WTC11 (cell line): ENCODE measurements at regions not wholly inside any gene's neighbourhood (a gene's known extent, or its start where the extent isn't known, plus 50 kb on each side); places are given as distances from the start of the nearest gene placed in this dataset.
"Not testable (repeated sequence)": the region's sequence is repeated elsewhere in the genome, so short reads cannot be mapped to it uniquely, and the experiment has no call there.

Experiments used
- ATAC-seq: fragments of 200-7000 bp; cut with Tn5 transposase; 2 replicates; pipeline ENCODE4 v1.10.0; 2021; ENCODE audit warnings: mild to moderate bottlenecking, moderate library complexity
- CTCF ChIA-PET: fragments of 300-600 bp; sonication (Branson Sonifier 250); formaldehyde crosslinking; loops from one replicate; lab custom pipeline; 2021; ENCODE audit warnings: antibody characterized with exemption; lab: Charles Lee
- POLR2A ChIA-PET: fragments of 350-600 bp; sonication (Branson Sonifier 250); formaldehyde crosslinking; loops from one replicate; lab custom pipeline; 2021; ENCODE audit warnings: antibody characterized with exemption; lab: Charles Lee
- DNase-seq: peaks from one replicate; pipeline ENCODE4 v3.0.0; 2021; ENCODE audit warnings: low spot score
- H3K27ac Mint-ChIP-seq: 2 replicates; pipeline ENCODE4 v1.8.0; 2021; ENCODE audit warnings: mixed read lengths
- H3K27me3 Mint-ChIP-seq: 2 replicates; pipeline ENCODE4 v1.8.0; 2021; ENCODE audit warnings: low read depth, mild to moderate bottlenecking, moderate library complexity, mixed read lengths
- H3K36me3 Mint-ChIP-seq: 2 replicates; pipeline ENCODE4 v1.8.0; 2021; ENCODE audit warnings: mixed read lengths
- H3K4me1 Mint-ChIP-seq: 2 replicates; pipeline ENCODE4 v1.8.0; 2022; ENCODE audit warnings: mixed read lengths
- H3K4me3 Mint-ChIP-seq: 2 replicates; pipeline ENCODE4 v1.8.0; 2021; ENCODE audit warnings: mild to moderate bottlenecking, moderate library complexity, mixed read lengths
- H3K9me3 Mint-ChIP-seq: 2 replicates; pipeline ENCODE4 v1.8.0; 2021; ENCODE audit warnings: mixed read lengths
- ATF1 ChIP-seq: sonication (generic); formaldehyde crosslinking; IDR thresholded peaks from 2 replicates; pipeline ENCODE4 v1.8.1; 2023; ENCODE audit warnings: mild to moderate bottlenecking, moderate library complexity, missing genetic modification reagents
- CDX4 ChIP-seq: fragments of 250-450 bp; sonication (Bioruptor Pico); IDR thresholded peaks from 2 replicates; pipeline ENCODE4 v1.9.0; 2021; ENCODE audit warnings: moderate library complexity, mild to moderate bottlenecking, inconsistent platforms, borderline replicate concordance
- CREM ChIP-seq: sonication (generic); formaldehyde crosslinking; IDR thresholded peaks from 2 replicates; pipeline ENCODE4 v1.8.1; 2022; ENCODE audit warnings: mild to moderate bottlenecking, missing genetic modification reagents, moderate library complexity
- ELF4 ChIP-seq: sonication (generic); formaldehyde crosslinking; IDR thresholded peaks from 2 replicates; pipeline ENCODE4 v1.8.1; 2022; ENCODE audit warnings: low read depth, mild to moderate bottlenecking, moderate library complexity, missing genetic modification reagents
- EMX1 ChIP-seq: fragments of 250-450 bp; sonication (Bioruptor Pico); IDR thresholded peaks from 2 replicates; pipeline ENCODE4 v1.8.0; 2021; ENCODE audit warnings: mild to moderate bottlenecking
- GRHL2 ChIP-seq: fragments of 250-450 bp; sonication (Bioruptor Pico); IDR thresholded peaks from 2 replicates; pipeline ENCODE4 v1.8.0; 2022; ENCODE audit warnings: mild to moderate bottlenecking, moderate library complexity; ENCODE audit not compliant: insufficient replicate concordance, severe bottlenecking
- MAX ChIP-seq: sonication (generic); formaldehyde crosslinking; IDR thresholded peaks from 2 replicates; pipeline ENCODE4 v1.8.0; 2022; ENCODE audit warnings: mild to moderate bottlenecking, missing genetic modification reagents
- MYBL2 ChIP-seq: sonication (generic); formaldehyde crosslinking; IDR thresholded peaks from 2 replicates; pipeline ENCODE4 v1.8.1; 2023; ENCODE audit warnings: mild to moderate bottlenecking, moderate library complexity, missing genetic modification reagents
- NFYB ChIP-seq: sonication (generic); formaldehyde crosslinking; conservative IDR thresholded peaks from 2 replicates; pipeline ENCODE4 v1.8.0; 2022; ENCODE audit warnings: low read depth, missing genetic modification reagents
- NR3C1 ChIP-seq: sonication (generic); formaldehyde crosslinking; conservative IDR thresholded peaks from 2 replicates; pipeline ENCODE4 v1.8.1; 2023; ENCODE audit warnings: low read depth, mild to moderate bottlenecking, missing genetic modification reagents
- OVOL2 ChIP-seq: fragments of 250-450 bp; sonication (Bioruptor Pico); IDR thresholded peaks from 2 replicates; pipeline ENCODE4 v1.9.0; 2021; ENCODE audit warnings: mild to moderate bottlenecking, borderline replicate concordance
- PREB ChIP-seq: sonication (generic); formaldehyde crosslinking; IDR thresholded peaks from 2 replicates; pipeline ENCODE4 v1.8.1; 2022; ENCODE audit warnings: mild to moderate bottlenecking, missing genetic modification reagents, moderate library complexity, borderline replicate concordance
- PRRX2 ChIP-seq: fragments of 250-450 bp; sonication (Bioruptor Pico); IDR thresholded peaks from 2 replicates; pipeline ENCODE4 v1.8.0; 2021; ENCODE audit warnings: mild to moderate bottlenecking
- SMAD4 ChIP-seq: sonication (generic); formaldehyde crosslinking; IDR thresholded peaks from 2 replicates; pipeline ENCODE4 v1.8.0; 2022; ENCODE audit warnings: mild to moderate bottlenecking, missing genetic modification reagents
- SOX15 ChIP-seq: fragments of 250-450 bp; sonication (Bioruptor Pico); IDR thresholded peaks from 2 replicates; pipeline ENCODE4 v1.9.0; 2021; ENCODE audit warnings: mild to moderate bottlenecking
- TCF7 ChIP-seq: sonication (generic); formaldehyde crosslinking; IDR thresholded peaks from 2 replicates; pipeline ENCODE4 v1.8.0; 2022; ENCODE audit warnings: mild to moderate bottlenecking, low read depth, missing genetic modification reagents, moderate library complexity
- TEAD4 ChIP-seq: sonication (generic); formaldehyde crosslinking; IDR thresholded peaks from 2 replicates; pipeline ENCODE4 v1.8.0; 2022; ENCODE audit warnings: mild to moderate bottlenecking, missing genetic modification reagents
- ZBTB21 ChIP-seq: sonication (generic); formaldehyde crosslinking; IDR thresholded peaks from 2 replicates; pipeline ENCODE4 v1.8.1; 2023; ENCODE audit warnings: mild to moderate bottlenecking, missing genetic modification reagents, borderline replicate concordance
- ZNF121 ChIP-seq: sonication (generic); formaldehyde crosslinking; IDR thresholded peaks from 2 replicates; pipeline ENCODE4 v1.8.0; 2023; ENCODE audit warnings: missing genetic modification reagents
- ZNF138 ChIP-seq: sonication (generic); formaldehyde crosslinking; conservative IDR thresholded peaks from 2 replicates; pipeline ENCODE4 v1.8.1; 2022; ENCODE audit warnings: mild to moderate bottlenecking, moderate library complexity, missing genetic modification reagents

- TF ChIP-seq GRHL2: no peak
Measured at GRCh38 chr6:130557481-130558112, 191.8 kb downstream of the TMEM200A start (continued).

GRCh38 chr6:130558131-130558530, 192.3 kb downstream of the TMEM200A start:
- no peak for ATAC-seq
- no peak overlapping the region for H3K27ac Mint-ChIP-seq
- POLR2A ChIA-PET: no interaction called here
- TF ChIP-seq OVOL2 (CRISPR knock-in tag) (no peak), PREB (CRISPR knock-in tag) (no peak), EMX1 (CRISPR knock-in tag) (no peak), MYBL2 (CRISPR knock-in tag) (no peak), ZNF121 (CRISPR knock-in tag) (no peak), PRRX2 (CRISPR knock-in tag) (no peak), ELF4 (CRISPR knock-in tag) (no peak), NFYB (CRISPR knock-in tag) (no peak)
- TF ChIP-seq, all 79 proteins: peak for 0
- DNase-seq: no peak
- H3K4me1 Mint-ChIP-seq: no peaks in the 10 kb centered on the region
- no peaks in the 10 kb centered on the region for H3K27me3 Mint-ChIP-seq
- no peaks in the 10 kb centered on the region for H3K36me3 Mint-ChIP-seq
- no peaks in the 10 kb centered on the region for H3K9me3 Mint-ChIP-seq
- CTCF ChIA-PET: no interaction called here
- H3K4me3 Mint-ChIP-seq: no peak overlapping the region

- no peaks in the 10 kb centered on the region for H3K27me3 Mint-ChIP-seq
- no peak for DNase-seq
- no peaks in the 10 kb centered on the region for H3K4me1 Mint-ChIP-seq
- H3K27ac Mint-ChIP-seq: no peak overlapping the region
- ATAC-seq: no peak
- CTCF ChIA-PET: no interaction called here
- H3K9me3 Mint-ChIP-seq: no peaks in the 10 kb centered on the region
- no peak overlapping the region for H3K4me3 Mint-ChIP-seq
- TF ChIP-seq CDX4 (no peak), TEAD4 (CRISPR knock-in tag) (no peak), ATF1 (CRISPR knock-in tag) (no peak), SMAD4 (CRISPR knock-in tag) (no peak), NR3C1 (no peak), CREM (CRISPR knock-in tag) (no peak), SOX15 (no peak), MAX (CRISPR knock-in tag) (no peak)
- TF ChIP-seq, all 79 proteins: peak for 0
- no peaks in the 10 kb centered on the region for H3K36me3 Mint-ChIP-seq
- POLR2A ChIA-PET: no interaction called here
Measured at GRCh38 chr6:130559166-130559565, 193.3 kb downstream of the TMEM200A start.

- Mint-ChIP-seq H3K9me3 (no peaks in the 10 kb centered on the region), H3K36me3 (no peaks in the 10 kb centered on the region)
Measured at GRCh38 chr6:130560231-130560630, 194.4 kb downstream of the TMEM200A start.

GRCh38 chr6:130561159-130561558, 195.3 kb downstream of the TMEM200A start:
- H3K4me3 Mint-ChIP-seq, H3K36me3 Mint-ChIP-seq, ATAC-seq, H3K9me3 Mint-ChIP-seq, DNase-seq, CTCF ChIA-PET, POLR2A ChIA-PET, H3K4me1 Mint-ChIP-seq, H3K27me3 Mint-ChIP-seq, H3K27ac Mint-ChIP-seq: not testable (repeated sequence)

More at GRCh38 chr6:130560231-130560630, 194.4 kb downstream of the TMEM200A start:
- no peak for TF ChIP-seq TEAD4 (CRISPR knock-in tag)
- TF ChIP-seq ZNF138: no peak
- no peak for TF ChIP-seq TCF7
- no peak for TF ChIP-seq ZBTB21 (CRISPR knock-in tag)
- DNase-seq (no peak), ATAC-seq (no peak)
- ChIA-PET POLR2A (interaction anchor here (0.7 kb wide), 1 partner anchor 26 kb away, joined by 4 read pairs; no protein-coding TSS in a partner anchor), CTCF (no interaction called here)
- Mint-ChIP-seq H3K27me3 (no peaks in the 10 kb centered on the region), H3K4me3 (no peak overlapping the region), H3K4me1 (no peaks in the 10 kb centered on the region), H3K27ac (no peak overlapping the region)
